ENCODE measurements at regions not wholly inside any gene's neighbourhood (a gene's known extent, or its start where the extent isn't known, plus 50 kb on each side); places are given as distances from the start of the nearest gene placed in this dataset.
"Not testable (repeated sequence)": the region's sequence is repeated elsewhere in the genome, so short reads cannot be mapped to it uniquely, and the experiment has no call there.

- Histone ChIP-seq H3K27ac (ENCODE audit: low read depth, low read length) (no peak overlapping the region), H3K27me3 (ENCODE audit: control insufficient read depth, insufficient read depth, low read length, poor library complexity, severe bottlenecking) (no peaks in the 10 kb centered on the region), H3K9ac (ENCODE audit: extremely low read depth, low read length, poor library complexity, severe bottlenecking) (no peak overlapping the region), H3K36me3 (ENCODE audit: control insufficient read depth, insufficient read depth, low read length) (peaks cover 67% of the 10 kb centered on the region), H3K9me3 (ENCODE audit: control insufficient read depth, low read length) (peaks cover 22% of the 10 kb centered on the region), H3K4me3 (ENCODE audit: low read length) (no peak overlapping the region), H3K4me1 (ENCODE audit: control insufficient read depth, insufficient read depth, low read length) (no peaks in the 10 kb centered on the region)
- WGBS, 2 experiments (ENCODE audit: insufficient coverage in 1 of 2, insufficient read length in 1 of 2) = 90 to 93% methylated on average over 3 to 4 of the region's 4 CpGs
- no peak for TF ChIP-seq CTCF (conservative IDR thresholded peaks at IDR 0.05)
- peaks cover 6% of the 10 kb centered on the region for H3K9me3 Mint-ChIP-seq
- H3K27me3 Mint-ChIP-seq (ENCODE audit: insufficient read depth) = no peaks in the 10 kb centered on the region
- H3K36me3 Mint-ChIP-seq (ENCODE audit: low read depth) = peaks cover 51% of the 10 kb centered on the region
- H3K27ac Mint-ChIP-seq = peak overlapping the region; percentile 45
- no peak overlapping the region for H3K4me3 Mint-ChIP-seq
- peaks cover 2% of the 10 kb centered on the region for H3K4me1 Mint-ChIP-seq
- no peak for DNase-seq
Observed at GRCh38 chr6:21792177-21792576, 198.6 kb downstream of the SOX4 start.

GRCh38 chr6:21796979-21797378 is 203.4 kb downstream of the SOX4 start:
- not testable (repeated sequence) for H3K4me3 ChIP-seq (ENCODE audit: low read length); H3K9ac ChIP-seq (ENCODE audit: extremely low read depth, low read length, poor library complexity, severe bottlenecking); H3K27me3 Mint-ChIP-seq (ENCODE audit: insufficient read depth); DNase-seq; H3K27ac Mint-ChIP-seq; H3K4me1 ChIP-seq (ENCODE audit: control insufficient read depth, insufficient read depth, low read length); H3K27ac ChIP-seq (ENCODE audit: low read depth, low read length); H3K27me3 ChIP-seq (ENCODE audit: control insufficient read depth, insufficient read depth, low read length, poor library complexity, severe bottlenecking); H3K4me3 Mint-ChIP-seq
- 91% methylated on average over 13 of the region's 31 CpGs; no CpG with 5 or more reads in 1 of the 2 experiments for WGBS, 2 experiments (ENCODE audit: insufficient coverage in 1 of 2, insufficient read length in 1 of 2)
- Histone ChIP-seq H3K9me3 (ENCODE audit: control insufficient read depth, low read length) (peaks cover 19% of the 10 kb centered on the region), H3K36me3 (ENCODE audit: control insufficient read depth, insufficient read depth, low read length) (peaks cover 66% of the 10 kb centered on the region)
- Mint-ChIP-seq H3K4me1 (peaks cover 18% of the 10 kb centered on the region), H3K36me3 (ENCODE audit: low read depth) (peaks cover 34% of the 10 kb centered on the region), H3K9me3 (peaks cover 18% of the 10 kb centered on the region)

GRCh38 chr6:21798468-21798867 is 204.9 kb downstream of the SOX4 start:
- Histone ChIP-seq H3K4me3 (ENCODE audit: low read length) (no peak overlapping the region), H3K4me1 (ENCODE audit: control insufficient read depth, insufficient read depth, low read length) (peaks cover 3% of the 10 kb centered on the region), H3K36me3 (ENCODE audit: control insufficient read depth, insufficient read depth, low read length) (peaks cover 63% of the 10 kb centered on the region), H3K9me3 (ENCODE audit: control insufficient read depth, low read length) (peaks cover 18% of the 10 kb centered on the region), H3K9ac (ENCODE audit: extremely low read depth, low read length, poor library complexity, severe bottlenecking) (no peak overlapping the region), H3K27ac (ENCODE audit: low read depth, low read length) (no peak overlapping the region), H3K27me3 (ENCODE audit: control insufficient read depth, insufficient read depth, low read length, poor library complexity, severe bottlenecking) (no peaks in the 10 kb centered on the region)
- H3K27me3 Mint-ChIP-seq (ENCODE audit: insufficient read depth) = no peaks in the 10 kb centered on the region
- H3K9me3 Mint-ChIP-seq = peaks cover 18% of the 10 kb centered on the region
- peaks cover 18% of the 10 kb centered on the region for H3K4me1 Mint-ChIP-seq
- TF ChIP-seq CTCF (conservative IDR thresholded peaks at IDR 0.05) = no peak
- no peak overlapping the region for H3K4me3 Mint-ChIP-seq
- peaks cover 37% of the 10 kb centered on the region for H3K36me3 Mint-ChIP-seq (ENCODE audit: low read depth)
- H3K27ac Mint-ChIP-seq = no peak overlapping the region
- WGBS, 2 experiments (ENCODE audit: insufficient coverage in 1 of 2, insufficient read length in 1 of 2) = 92 to 93% methylated on average over 4 of the region's 4 CpGs
- no peak for DNase-seq

- H3K9me3 ChIP-seq (ENCODE audit: control insufficient read depth, low read length) = peaks cover 8% of the 10 kb centered on the region
- H3K27me3 Mint-ChIP-seq (ENCODE audit: insufficient read depth) = no peaks in the 10 kb centered on the region
- DNase-seq = no peak
- peaks cover 18% of the 10 kb centered on the region for H3K4me1 Mint-ChIP-seq
- peaks cover 42% of the 10 kb centered on the region for H3K36me3 Mint-ChIP-seq (ENCODE audit: low read depth)
- no peak overlapping the region for H3K4me3 ChIP-seq (ENCODE audit: low read length)
- peaks cover 65% of the 10 kb centered on the region for H3K36me3 ChIP-seq (ENCODE audit: control insufficient read depth, insufficient read depth, low read length)
- no peak overlapping the region for H3K27ac Mint-ChIP-seq
- H3K9ac ChIP-seq (ENCODE audit: extremely low read depth, low read length, poor library complexity, severe bottlenecking) = no peak overlapping the region
- H3K4me3 Mint-ChIP-seq = no peak overlapping the region
- H3K27me3 ChIP-seq (ENCODE audit: control insufficient read depth, insufficient read depth, low read length, poor library complexity, severe bottlenecking) = no peaks in the 10 kb centered on the region
- TF ChIP-seq CTCF (conservative IDR thresholded peaks at IDR 0.05) = no peak
- 92 to 100% methylated on average over 1 to 2 of the region's 2 CpGs for whole genome bisulfite sequencing, 2 experiments (ENCODE audit: insufficient coverage in 1 of 2, insufficient read length in 1 of 2)
- no peak overlapping the region for H3K27ac ChIP-seq (ENCODE audit: low read depth, low read length)
- peaks cover 16% of the 10 kb centered on the region for H3K9me3 Mint-ChIP-seq
- H3K4me1 ChIP-seq (ENCODE audit: control insufficient read depth, insufficient read depth, low read length) = peaks cover 3% of the 10 kb centered on the region
Observed at GRCh38 chr6:21800330-21800729, 206.8 kb downstream of the SOX4 start.

Measured in endodermal cell (in vitro differentiated cells).